ENCODE measurements at regions not wholly inside any gene's neighbourhood (a gene's known extent, or its start where the extent isn't known, plus 50 kb on each side); places are given as distances from the start of the nearest gene placed in this dataset.
A peak's percentile ranks its signal among the peaks of the same experiment; 100 is the strongest.

DNA sequence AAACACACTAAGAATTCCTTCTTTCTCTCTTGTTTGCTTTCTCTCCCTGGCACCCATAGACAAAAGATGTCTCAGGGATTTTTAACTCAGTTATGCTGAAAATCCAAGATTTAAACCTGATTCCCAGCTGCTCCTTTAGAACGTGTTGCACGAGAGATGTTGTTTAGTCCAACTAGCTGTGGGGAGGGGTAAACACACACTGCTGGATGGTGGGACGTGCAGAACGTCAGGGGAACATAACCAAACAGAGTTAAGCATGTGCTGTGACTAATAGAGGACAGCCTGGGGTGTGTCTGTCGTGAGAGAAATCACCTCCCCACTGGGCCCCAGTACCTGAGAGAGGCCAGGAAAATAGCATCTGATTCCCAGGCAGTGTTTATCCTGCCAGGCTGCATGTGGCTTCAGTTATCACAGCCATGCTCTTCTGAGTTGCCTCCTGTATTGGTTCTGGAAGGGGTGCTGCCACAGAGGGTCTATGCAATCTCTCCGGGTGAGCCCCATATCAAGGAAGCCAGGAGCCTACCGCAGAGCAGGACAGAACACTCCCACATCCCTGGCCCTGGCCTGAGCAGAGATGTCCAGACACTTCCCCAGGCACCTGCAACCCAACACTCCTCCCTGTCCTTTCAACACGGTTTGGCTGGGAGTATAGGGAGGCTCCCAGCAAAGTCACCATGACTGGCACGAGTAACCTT lies 112.7 kb upstream of the EGLN3 start:
- H3K36me3 ChIP-seq (ENCODE audit: control insufficient read depth, insufficient read depth, low read length) = no peaks in the 10 kb centered on the region
- no peak overlapping the region for H3K27ac ChIP-seq (ENCODE audit: low read depth, low read length)

DNA sequence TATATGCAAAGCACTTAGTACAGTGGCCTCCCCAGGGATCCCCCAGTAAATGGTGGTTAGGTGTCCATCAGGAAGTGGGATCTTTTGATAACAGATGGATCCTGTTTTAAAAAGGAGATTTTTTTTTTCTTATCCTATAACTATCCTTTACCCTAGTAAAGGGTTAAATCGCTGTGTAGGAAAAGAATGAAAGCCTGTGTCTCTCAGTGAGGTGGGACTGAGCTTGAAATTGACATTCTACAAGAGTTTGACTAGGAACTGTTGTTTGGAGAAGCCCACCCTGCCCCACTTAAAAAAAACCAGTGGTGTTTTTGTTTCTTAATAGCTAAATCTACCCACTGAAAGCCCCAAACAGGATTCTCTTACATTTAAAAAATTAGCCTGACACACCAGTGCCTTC lies 112.2 kb upstream of the EGLN3 start:
- no peaks in the 10 kb centered on the region for H3K27me3 ChIP-seq (ENCODE audit: control insufficient read depth, insufficient read depth, low read length)
- peaks cover 4% of the 10 kb centered on the region for H3K4me1 ChIP-seq (ENCODE audit: control insufficient read depth, insufficient read depth, low read length)
- H3K4me3 ChIP-seq (ENCODE audit: low read length) = no peak overlapping the region
- no peak overlapping the region for H3K27ac ChIP-seq (ENCODE audit: low read depth, low read length)
- no peaks in the 10 kb centered on the region for H3K36me3 ChIP-seq (ENCODE audit: control insufficient read depth, insufficient read depth, low read length)
- no peak overlapping the region for H3K9ac ChIP-seq (ENCODE audit: low read length)

More for the DNA sequence above, 112.7 kb upstream of the EGLN3 start:
- H3K9ac ChIP-seq (ENCODE audit: low read length) = no peak overlapping the region
- H3K4me3 ChIP-seq (ENCODE audit: low read length) = no peak overlapping the region
- H3K4me1 ChIP-seq (ENCODE audit: control insufficient read depth, insufficient read depth, low read length) = peaks cover 4% of the 10 kb centered on the region
- H3K27me3 ChIP-seq (ENCODE audit: control insufficient read depth, insufficient read depth, low read length) = no peaks in the 10 kb centered on the region

DNA sequence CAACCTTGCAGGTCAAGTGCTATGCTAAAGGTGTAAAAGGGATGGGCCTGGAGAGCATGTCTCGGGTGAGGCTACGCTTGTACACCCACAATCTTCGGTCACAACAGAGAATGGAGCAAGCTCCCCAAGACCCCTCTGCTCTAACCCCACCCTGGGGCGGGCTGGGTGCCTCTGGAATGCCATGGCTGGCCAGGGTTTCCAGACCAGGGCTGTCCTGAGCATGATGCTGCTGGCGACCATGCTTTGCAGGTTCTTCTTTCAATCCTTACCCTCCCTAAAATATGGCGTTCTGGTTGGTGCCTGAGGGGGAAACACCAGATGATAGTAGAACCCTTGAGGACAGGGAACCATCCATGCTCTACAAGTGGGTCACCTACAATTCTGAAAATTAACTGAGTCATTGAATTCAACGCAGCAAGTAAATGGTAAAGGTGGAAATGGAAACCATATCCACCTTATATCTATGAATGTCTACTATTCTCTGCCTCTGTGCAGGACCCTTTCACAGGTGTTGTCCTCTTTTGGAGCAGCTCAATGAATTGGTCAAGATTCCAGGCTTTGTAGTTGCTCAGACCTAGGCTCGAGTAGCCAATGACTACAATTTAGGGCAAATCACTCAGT lies 111.6 kb upstream of the EGLN3 start:
- Histone ChIP-seq H3K9ac (ENCODE audit: low read length) (no peak overlapping the region), H3K27ac (ENCODE audit: low read depth, low read length) (no peak overlapping the region), H3K36me3 (ENCODE audit: control insufficient read depth, insufficient read depth, low read length) (no peaks in the 10 kb centered on the region), H3K4me3 (ENCODE audit: low read length) (no peak overlapping the region), H3K4me1 (ENCODE audit: control insufficient read depth, insufficient read depth, low read length) (peaks cover 4% of the 10 kb centered on the region), H3K27me3 (ENCODE audit: control insufficient read depth, insufficient read depth, low read length) (no peaks in the 10 kb centered on the region)

DNA sequence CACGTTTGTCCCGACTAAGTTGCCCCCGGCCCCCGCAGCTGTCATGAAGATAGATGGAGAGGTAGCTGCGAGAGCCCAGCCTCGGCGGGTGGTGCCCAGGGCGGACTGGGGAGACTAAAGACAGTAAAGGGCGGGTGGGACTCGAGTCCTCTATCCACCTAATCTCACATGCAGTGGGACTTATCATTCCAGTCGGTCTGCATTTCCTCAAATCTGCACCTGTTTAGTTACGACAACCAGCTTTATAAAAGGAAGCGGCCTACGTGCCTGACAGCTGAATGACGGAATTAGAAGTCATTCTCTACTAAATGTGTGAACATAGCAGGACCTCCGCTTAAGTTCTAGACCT lies 109.8 kb upstream of the EGLN3 start:
- Histone ChIP-seq H3K27me3 (ENCODE audit: control insufficient read depth, insufficient read depth, low read length) (no peaks in the 10 kb centered on the region), H3K4me3 (ENCODE audit: low read length) (peak overlapping the region; percentile 71), H3K27ac (ENCODE audit: low read depth, low read length) (peak overlapping the region; percentile 65), H3K4me1 (ENCODE audit: control insufficient read depth, insufficient read depth, low read length) (peaks cover 4% of the 10 kb centered on the region), H3K36me3 (ENCODE audit: control insufficient read depth, insufficient read depth, low read length) (no peaks in the 10 kb centered on the region), H3K9ac (ENCODE audit: low read length) (peak overlapping the region; percentile 68)

DNA sequence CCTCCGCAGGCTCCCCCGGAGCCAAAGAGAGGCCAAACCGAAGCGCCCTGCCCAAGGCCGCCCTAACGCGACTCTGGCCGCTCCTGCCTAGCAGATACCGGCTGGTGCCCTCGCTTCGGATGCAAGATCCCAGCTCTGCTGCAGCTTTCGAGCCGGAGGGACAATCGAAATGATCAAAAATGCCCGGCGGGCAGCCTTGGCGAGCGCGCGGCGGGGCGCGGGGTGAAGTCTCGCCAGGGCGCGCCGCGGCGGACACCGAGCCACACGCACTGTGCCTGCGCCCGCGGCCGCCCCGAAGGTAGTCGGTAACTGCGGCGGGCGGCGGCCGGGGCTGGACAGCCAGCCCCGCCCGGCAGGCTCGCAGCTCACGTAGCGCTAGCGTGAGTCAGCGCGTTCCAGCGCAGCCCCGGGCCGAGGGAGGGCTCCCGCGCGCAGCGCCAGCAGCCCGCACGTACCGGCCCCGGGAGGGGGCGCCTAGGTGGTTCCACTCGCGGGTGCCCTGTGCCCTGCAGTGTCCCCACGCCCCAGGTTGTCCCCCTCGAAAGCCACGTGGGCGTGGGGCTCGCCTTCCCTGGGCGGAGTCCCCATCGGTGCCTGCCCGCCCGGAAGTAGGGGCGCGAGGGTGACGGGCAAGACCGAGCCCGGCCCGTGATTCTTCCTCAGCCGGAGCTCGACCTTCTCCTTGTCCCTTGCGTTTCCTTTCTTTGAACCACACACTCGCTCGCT lies 109.2 kb upstream of the EGLN3 start:
- peak overlapping the region; percentile 71 for H3K4me3 ChIP-seq (ENCODE audit: low read length)
- no peaks in the 10 kb centered on the region for H3K36me3 ChIP-seq (ENCODE audit: control insufficient read depth, insufficient read depth, low read length)
- peak overlapping the region; percentile 79 for H3K9ac ChIP-seq (ENCODE audit: low read length)
- peaks cover 4% of the 10 kb centered on the region for H3K4me1 ChIP-seq (ENCODE audit: control insufficient read depth, insufficient read depth, low read length)
- H3K27me3 ChIP-seq (ENCODE audit: control insufficient read depth, insufficient read depth, low read length) = no peaks in the 10 kb centered on the region
- H3K27ac ChIP-seq (ENCODE audit: low read depth, low read length) = peak overlapping the region; percentile 84

DNA sequence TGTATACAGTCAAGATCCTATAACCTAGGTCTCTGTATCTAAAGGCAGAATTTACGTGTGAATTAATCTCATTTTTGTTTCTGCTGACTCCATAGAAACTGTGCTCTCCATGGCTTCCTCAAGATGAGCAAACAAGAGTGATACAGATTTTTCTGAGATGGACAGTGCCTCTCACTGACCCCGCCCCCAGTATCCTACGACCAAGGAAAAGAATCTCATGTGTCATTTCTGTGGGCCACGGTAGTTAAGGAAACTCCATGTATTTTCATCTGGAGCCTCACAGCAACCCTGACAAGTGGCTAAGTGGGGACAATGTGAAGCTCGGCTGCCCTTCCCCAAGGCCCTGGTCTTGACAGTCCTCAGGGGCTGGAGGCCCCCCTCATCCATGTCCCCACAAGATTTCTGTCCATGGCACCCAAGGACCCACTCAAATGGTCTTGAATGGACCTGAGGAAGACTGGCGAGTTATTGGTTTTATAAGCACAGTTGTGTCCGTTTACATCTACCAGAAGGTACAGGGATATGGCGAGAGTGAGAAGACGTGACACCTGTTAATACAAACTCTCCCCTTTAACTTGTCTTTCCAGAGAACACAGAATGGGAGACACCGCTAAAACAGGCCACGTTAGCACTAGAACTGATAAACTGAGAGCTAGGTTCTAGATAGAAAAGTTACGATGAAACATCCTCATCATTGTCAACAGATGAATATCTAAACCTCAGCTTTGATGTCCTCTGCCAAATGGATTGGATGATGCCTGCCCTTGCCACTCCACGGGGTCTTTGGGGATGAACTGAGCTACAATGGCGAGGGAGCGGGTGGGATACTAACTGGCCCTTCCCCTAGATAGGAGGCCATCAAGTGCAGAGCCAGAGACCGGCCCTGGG lies 108.4 kb upstream of the EGLN3 start:
- Histone ChIP-seq H3K4me1 (ENCODE audit: control insufficient read depth, insufficient read depth, low read length) (peaks cover under 1% of the 10 kb centered on the region), H3K36me3 (ENCODE audit: control insufficient read depth, insufficient read depth, low read length) (no peaks in the 10 kb centered on the region), H3K27ac (ENCODE audit: low read depth, low read length) (peak overlapping the region; percentile 84), H3K27me3 (ENCODE audit: control insufficient read depth, insufficient read depth, low read length) (peaks cover 2% of the 10 kb centered on the region), H3K4me3 (ENCODE audit: low read length) (peak overlapping the region; percentile 71), H3K9ac (ENCODE audit: low read length) (peak overlapping the region; percentile 79)

DNA sequence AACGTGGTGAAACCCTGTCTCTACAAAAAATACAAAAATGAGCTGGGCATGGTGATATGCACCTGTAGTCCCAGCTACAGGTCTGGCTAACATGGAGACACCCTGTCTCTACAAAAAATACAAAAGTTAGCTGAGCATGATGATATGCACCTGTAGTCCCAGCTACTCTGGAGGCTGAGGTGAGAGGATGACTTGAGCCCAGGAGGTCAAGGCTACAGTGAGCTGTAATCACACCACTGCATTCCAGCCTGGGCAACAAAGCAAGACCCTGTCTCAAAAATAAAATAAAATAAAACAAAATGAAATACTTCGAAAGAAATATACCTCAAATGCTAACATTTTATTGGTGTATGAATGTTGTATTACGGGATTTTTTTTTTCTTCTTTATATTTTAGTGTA lies 107.6 kb upstream of the EGLN3 start:
- Histone ChIP-seq H3K36me3 (ENCODE audit: control insufficient read depth, insufficient read depth, low read length) (no peaks in the 10 kb centered on the region), H3K9ac (ENCODE audit: low read length) (no peak overlapping the region), H3K4me3 (ENCODE audit: low read length) (no peak overlapping the region), H3K4me1 (ENCODE audit: control insufficient read depth, insufficient read depth, low read length) (no peaks in the 10 kb centered on the region), H3K27ac (ENCODE audit: low read depth, low read length) (no peak overlapping the region), H3K27me3 (ENCODE audit: control insufficient read depth, insufficient read depth, low read length) (peaks cover 2% of the 10 kb centered on the region)

DNA sequence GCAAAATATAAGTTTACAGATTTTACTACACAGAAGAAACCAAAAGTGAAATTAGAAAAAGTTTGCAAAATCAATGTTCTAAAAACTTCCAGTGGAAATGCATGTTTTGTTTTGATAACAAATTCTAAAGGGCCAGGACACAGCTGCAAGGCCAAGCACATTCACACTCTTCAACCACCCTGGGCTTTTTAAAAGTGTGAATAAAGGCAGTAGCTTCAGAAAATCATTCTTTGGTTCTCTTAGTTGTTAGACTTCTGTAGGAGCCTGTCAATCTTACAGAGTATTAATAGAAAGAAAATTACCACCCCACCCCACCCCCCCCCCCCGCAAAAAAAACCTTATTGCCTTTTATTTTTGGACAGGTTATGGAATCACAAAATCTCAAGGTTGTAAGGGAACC lies 105.2 kb upstream of the EGLN3 start:
- no peaks in the 10 kb centered on the region for H3K4me1 ChIP-seq (ENCODE audit: control insufficient read depth, insufficient read depth, low read length)
- no peak overlapping the region for H3K27ac ChIP-seq (ENCODE audit: low read depth, low read length)
- no peak overlapping the region for H3K9ac ChIP-seq (ENCODE audit: low read length)
- H3K36me3 ChIP-seq (ENCODE audit: control insufficient read depth, insufficient read depth, low read length) = no peaks in the 10 kb centered on the region
- H3K27me3 ChIP-seq (ENCODE audit: control insufficient read depth, insufficient read depth, low read length) = peaks cover 2% of the 10 kb centered on the region
- H3K4me3 ChIP-seq (ENCODE audit: low read length) = no peak overlapping the region

DNA sequence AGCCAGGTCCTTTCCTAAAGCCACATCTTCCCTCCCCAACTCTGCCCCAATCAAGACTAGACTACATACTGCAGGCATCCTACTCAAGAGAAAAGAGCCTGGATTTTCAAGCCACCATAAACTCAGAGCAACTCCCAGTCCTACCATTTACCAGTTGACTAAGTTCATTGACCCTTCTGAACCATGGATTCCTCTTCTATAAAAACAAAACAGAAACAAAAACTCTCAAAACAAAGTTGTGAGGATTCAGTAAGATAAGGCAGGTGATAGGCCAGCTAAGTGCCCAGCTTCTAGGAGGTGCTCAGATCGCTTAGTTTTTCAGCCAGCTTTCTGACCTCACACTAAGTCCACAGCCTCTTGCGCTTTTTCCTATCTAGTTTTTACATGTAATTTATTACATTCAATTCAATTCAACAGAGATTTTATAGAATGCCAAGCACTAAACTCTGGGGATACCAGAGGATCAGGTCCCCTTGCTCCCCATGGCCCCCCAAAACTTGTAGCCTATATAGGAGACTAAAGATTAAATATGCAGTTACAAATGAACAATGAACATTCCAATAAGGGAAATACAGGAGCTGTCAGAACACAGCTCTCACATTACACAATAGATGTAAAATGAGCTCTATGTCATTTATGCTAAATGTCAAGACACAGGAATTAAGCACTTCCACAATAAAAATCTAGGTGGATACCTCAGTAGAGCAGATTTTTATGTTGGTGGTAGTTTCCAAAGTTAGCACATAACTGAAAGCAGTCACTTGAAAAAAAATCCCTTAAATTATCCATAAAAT lies 104.5 kb upstream of the EGLN3 start:
- H3K27ac ChIP-seq (ENCODE audit: low read depth, low read length) = no peak overlapping the region
- no peaks in the 10 kb centered on the region for H3K36me3 ChIP-seq (ENCODE audit: control insufficient read depth, insufficient read depth, low read length)
- H3K4me1 ChIP-seq (ENCODE audit: control insufficient read depth, insufficient read depth, low read length) = no peaks in the 10 kb centered on the region
- H3K27me3 ChIP-seq (ENCODE audit: control insufficient read depth, insufficient read depth, low read length) = peaks cover 2% of the 10 kb centered on the region
- no peak overlapping the region for H3K9ac ChIP-seq (ENCODE audit: low read length)
- no peak overlapping the region for H3K4me3 ChIP-seq (ENCODE audit: low read length)

DNA sequence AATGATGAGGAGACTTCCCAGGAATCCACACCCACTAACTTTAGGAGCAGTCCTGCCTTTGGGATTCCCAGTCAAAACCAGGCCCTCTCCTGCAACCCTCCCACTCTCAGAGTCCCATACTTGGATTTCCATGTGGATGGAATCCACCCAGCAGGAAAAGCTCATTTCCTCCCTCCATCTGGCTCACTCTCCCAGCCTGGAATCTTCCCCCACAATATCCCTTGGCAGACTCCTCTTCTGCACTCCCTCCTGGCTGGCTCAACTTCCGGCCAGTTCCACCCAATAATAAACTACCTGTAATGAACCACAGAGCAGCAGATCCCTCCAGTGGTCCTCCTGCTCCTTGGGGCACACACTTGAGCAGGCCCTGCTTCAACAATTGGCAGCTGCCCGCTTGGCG lies 102.8 kb upstream of the EGLN3 start:
- H3K4me1 ChIP-seq (ENCODE audit: control insufficient read depth, insufficient read depth, low read length) = no peaks in the 10 kb centered on the region
- H3K27me3 ChIP-seq (ENCODE audit: control insufficient read depth, insufficient read depth, low read length) = peaks cover 2% of the 10 kb centered on the region
- H3K4me3 ChIP-seq (ENCODE audit: low read length) = no peak overlapping the region
- no peak overlapping the region for H3K9ac ChIP-seq (ENCODE audit: low read length)
- H3K36me3 ChIP-seq (ENCODE audit: control insufficient read depth, insufficient read depth, low read length) = no peaks in the 10 kb centered on the region
- H3K27ac ChIP-seq (ENCODE audit: low read depth, low read length) = no peak overlapping the region

DNA sequence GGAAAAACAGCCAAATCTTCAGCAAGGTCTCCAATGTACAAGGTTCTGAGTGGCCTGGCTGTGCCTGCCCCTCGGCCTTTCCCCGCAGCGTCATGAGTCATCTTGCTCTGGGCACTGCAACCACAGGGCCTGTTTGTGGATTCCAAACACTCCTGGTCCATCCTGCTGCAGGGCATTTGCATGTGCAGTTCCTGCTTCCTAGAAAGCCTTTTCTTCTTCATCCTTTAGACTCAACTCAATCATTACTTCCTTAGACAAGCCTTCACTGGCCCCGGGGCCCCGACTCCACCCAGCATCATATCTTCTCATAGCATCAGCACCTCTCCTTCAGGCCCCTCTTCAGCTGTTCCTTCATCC lies 101.8 kb upstream of the EGLN3 start:
- Histone ChIP-seq H3K27ac (ENCODE audit: low read depth, low read length) (no peak overlapping the region), H3K4me1 (ENCODE audit: control insufficient read depth, insufficient read depth, low read length) (no peaks in the 10 kb centered on the region), H3K36me3 (ENCODE audit: control insufficient read depth, insufficient read depth, low read length) (no peaks in the 10 kb centered on the region), H3K27me3 (ENCODE audit: control insufficient read depth, insufficient read depth, low read length) (peaks cover 2% of the 10 kb centered on the region), H3K9ac (ENCODE audit: low read length) (no peak overlapping the region), H3K4me3 (ENCODE audit: low read length) (no peak overlapping the region)
